ENCODE measurements at regions not wholly inside any gene's neighbourhood (a gene's known extent, or its start where the extent isn't known, plus 50 kb on each side); places are given as distances from the start of the nearest gene placed in this dataset.

DNA sequence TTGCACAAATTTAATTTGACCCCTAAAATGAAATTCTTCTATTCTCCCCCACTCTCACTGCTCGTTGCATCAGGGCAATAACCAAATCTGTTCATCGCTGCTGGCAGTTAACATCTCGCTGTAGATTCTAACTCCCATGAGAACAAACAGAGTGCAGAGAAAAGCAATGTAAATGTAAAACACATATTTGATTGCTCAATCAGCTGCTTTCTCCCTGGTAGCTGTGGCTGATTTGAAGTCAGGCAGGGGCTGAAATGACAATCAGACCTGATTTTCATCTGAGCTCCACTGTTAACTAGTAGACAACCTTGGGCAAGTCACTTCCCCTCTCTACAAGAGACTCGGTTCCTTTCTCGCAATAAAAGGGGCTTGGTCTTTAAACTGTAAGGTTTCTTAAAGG lies 119.8 kb upstream of the CPNE4 start:
- in situ Hi-C loops (cut with MboI; ENCODE audit: low pct_unique_long_range_greater_than_20kb, low sequenced_read_pairs, unreplicated experiment), result no loop called here
- DNase-seq (ENCODE audit: low spot score), result no peak

DNA sequence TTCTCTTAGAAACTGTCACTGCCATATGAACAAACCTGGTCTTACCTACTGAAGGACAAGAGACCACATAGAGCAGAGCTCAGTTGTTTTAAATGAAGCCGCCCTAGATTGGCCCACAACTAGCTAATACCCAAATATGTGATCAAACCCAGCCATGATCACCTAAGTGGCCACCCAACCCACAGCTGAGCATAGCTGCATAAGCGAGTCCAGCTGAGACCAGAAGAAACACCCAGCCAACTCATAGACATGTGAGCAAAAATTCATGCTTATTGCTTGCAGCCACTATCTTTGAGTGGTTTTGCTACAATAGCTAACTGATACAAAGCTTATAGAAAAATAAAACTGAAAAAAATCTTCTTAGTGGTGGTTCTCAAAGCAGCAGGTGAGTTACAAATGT lies 124.3 kb upstream of the CPNE4 start:
- in situ Hi-C loops (cut with MboI; ENCODE audit: low pct_unique_long_range_greater_than_20kb, low sequenced_read_pairs, unreplicated experiment), result no loop called here
- no peak for DNase-seq (ENCODE audit: low spot score)
- TF ChIP-seq, protein P1, sequence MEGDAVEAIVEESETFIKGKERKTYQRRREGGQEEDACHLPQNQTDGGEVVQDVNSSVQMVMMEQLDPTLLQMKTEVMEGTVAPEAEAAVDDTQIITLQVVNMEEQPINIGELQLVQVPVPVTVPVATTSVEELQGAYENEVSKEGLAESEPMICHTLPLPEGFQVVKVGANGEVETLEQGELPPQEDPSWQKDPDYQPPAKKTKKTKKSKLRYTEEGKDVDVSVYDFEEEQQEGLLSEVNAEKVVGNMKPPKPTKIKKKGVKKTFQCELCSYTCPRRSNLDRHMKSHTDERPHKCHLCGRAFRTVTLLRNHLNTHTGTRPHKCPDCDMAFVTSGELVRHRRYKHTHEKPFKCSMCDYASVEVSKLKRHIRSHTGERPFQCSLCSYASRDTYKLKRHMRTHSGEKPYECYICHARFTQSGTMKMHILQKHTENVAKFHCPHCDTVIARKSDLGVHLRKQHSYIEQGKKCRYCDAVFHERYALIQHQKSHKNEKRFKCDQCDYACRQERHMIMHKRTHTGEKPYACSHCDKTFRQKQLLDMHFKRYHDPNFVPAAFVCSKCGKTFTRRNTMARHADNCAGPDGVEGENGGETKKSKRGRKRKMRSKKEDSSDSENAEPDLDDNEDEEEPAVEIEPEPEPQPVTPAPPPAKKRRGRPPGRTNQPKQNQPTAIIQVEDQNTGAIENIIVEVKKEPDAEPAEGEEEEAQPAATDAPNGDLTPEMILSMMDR (IDR thresholded peaks at IDR 0.05; ENCODE audit: extremely low read depth, insufficient read depth, missing control alignments), result no peak

More for the DNA sequence above, 119.8 kb upstream of the CPNE4 start:
- TF ChIP-seq, protein P1 (IDR thresholded peaks at IDR 0.05; ENCODE audit: extremely low read depth, insufficient read depth, missing control alignments), result no peak

DNA sequence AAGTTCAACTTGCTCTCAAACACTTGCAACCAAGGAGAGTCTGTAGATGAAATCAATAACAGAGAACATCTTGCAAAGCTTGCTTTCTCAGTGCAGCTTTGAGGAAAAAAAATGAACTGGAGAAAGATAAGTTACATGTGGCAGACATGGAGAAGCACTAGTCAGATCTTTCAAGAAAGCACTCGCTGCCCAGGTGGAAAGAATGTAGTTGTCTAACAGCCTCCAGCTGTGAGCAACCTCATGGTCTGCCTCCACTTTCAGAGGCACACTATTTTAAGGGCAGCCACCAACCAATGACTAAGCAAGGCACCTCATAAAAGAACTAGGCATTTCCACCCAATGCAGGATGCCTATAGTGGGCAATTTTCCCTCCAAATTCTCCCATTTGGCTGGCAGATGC lies 125.4 kb upstream of the CPNE4 start:
- DNase-seq (ENCODE audit: low spot score), result no peak
- TF ChIP-seq, protein P1 (IDR thresholded peaks at IDR 0.05; ENCODE audit: extremely low read depth, insufficient read depth, missing control alignments), result no peak
- in situ Hi-C loops (cut with MboI; ENCODE audit: low pct_unique_long_range_greater_than_20kb, low sequenced_read_pairs, unreplicated experiment), result no loop called here

DNA sequence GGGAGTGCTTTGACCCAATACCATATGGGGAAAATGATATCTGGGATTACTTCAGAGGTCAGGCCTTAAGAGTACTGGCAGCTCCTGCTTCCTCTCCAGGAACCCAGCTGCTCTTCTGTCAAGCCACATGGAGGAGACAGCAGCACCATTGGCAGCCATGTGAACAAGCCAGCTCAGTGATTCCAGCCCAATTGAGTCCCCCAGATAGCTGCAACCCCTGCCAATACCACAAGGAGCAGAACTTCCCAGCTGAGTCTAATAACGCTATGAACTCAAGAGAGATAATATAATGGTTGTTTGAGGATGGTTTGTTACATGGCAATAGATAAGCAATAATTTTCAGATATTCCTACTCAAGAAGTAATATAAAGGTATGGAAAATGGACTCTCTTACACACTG lies 126.8 kb upstream of the CPNE4 start:
- TF ChIP-seq, protein P1 (IDR thresholded peaks at IDR 0.05; ENCODE audit: extremely low read depth, insufficient read depth, missing control alignments), result no peak
- in situ Hi-C loops (cut with MboI; ENCODE audit: low pct_unique_long_range_greater_than_20kb, low sequenced_read_pairs, unreplicated experiment), result no loop called here
- no peak for DNase-seq (ENCODE audit: low spot score)

DNA sequence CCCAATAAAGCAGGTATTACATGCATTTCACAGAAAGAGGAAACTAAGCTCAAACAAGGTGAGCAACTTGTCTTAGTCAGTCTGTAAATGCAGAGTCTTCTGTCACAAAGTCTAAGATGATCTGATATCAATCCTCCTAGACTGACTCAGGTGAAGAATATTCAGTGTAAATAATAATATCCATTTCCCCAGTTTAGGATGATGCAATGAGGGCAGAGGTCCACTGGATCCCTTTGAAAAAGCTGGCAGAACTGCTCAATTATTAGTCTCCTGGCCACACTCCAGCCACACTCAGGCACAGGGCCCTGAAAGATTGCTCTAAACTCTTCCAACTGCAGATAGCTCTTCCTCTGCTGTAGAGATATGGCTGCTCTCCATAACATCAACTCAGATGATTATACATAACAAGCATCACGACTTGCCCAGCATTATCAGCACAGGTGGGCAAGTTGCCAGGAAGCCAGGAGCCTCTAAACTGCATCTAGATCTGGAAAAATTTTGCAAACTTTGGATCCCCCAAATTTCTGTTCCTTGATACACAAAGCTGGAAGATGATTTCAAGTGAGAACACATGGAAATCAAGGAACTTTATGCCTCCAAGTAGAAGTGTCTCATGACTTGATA lies 129.8 kb upstream of the CPNE4 start:
- DNase-seq (ENCODE audit: low spot score), result no peak
- TF ChIP-seq, protein P1 (IDR thresholded peaks at IDR 0.05; ENCODE audit: extremely low read depth, insufficient read depth, missing control alignments), result no peak
- in situ Hi-C loops (cut with MboI; ENCODE audit: low pct_unique_long_range_greater_than_20kb, low sequenced_read_pairs, unreplicated experiment), result no loop called here

DNA sequence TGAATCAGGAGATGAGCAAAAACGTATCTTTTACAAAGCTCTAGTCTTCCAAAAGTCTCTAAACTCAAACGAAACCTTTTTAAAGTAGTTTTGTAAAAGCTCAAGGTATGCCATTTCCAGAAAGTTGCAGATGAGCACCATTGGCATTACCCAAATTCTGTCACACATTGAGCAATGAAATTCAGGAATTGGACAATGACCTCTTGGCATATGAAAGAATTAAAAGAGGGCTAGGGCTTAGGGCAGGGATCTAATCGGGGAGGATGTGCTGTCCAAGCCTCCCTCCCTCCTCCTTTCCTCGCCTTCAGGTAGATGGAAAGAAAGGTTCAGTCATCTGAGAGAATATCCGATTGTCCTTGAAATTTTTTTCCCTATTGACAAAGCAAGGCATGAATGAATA lies 133.1 kb upstream of the CPNE4 start:
- in situ Hi-C loops (cut with MboI; ENCODE audit: low pct_unique_long_range_greater_than_20kb, low sequenced_read_pairs, unreplicated experiment), result no loop called here
- DNase-seq (ENCODE audit: low spot score), result no peak
- TF ChIP-seq, protein P1 (IDR thresholded peaks at IDR 0.05; ENCODE audit: extremely low read depth, insufficient read depth, missing control alignments), result no peak
